Small intestine (tissue), 7 donors: ENCODE measurements at regions not wholly inside any gene's neighbourhood (a gene's known extent, or its start where the extent isn't known, plus 50 kb on each side); places are given as distances from the start of the nearest gene placed in this dataset.
A peak's percentile ranks its signal among the peaks of the same experiment; 100 is the strongest.
"Not testable (repeated sequence)": the region's sequence is repeated elsewhere in the genome, so short reads cannot be mapped to it uniquely, and the experiment has no call there.

Experiments used
- DNase-seq, 2 donors: peaks; one replicate each; pipeline versions ENCODE4 v3.0.0 to v3.0.0-alpha.2; 2013
- FAIRE-seq: peaks from 2 replicates; lab custom pipeline; 2012; peaks lifted over from hg19 to GRCh38; lab: Jason Lieb, UNC
- H3K27ac ChIP-seq, 3 donors: one replicate each; pipeline ENCODE4 v1.5.1; 2013; ENCODE audit warnings: low read length in 2 of 3, mild to moderate bottlenecking in 2 of 3, control low read depth in 1 of 3, inconsistent platforms in 1 of 3, low read depth in 1 of 3, moderate library complexity in 1 of 3
- H3K27me3 ChIP-seq, 3 donors: one replicate each; pipeline ENCODE4 v1.6.1; 2013; ENCODE audit warnings: low read length in 3 of 3, inconsistent platforms in 1 of 3; ENCODE audit not compliant: control insufficient read depth in 3 of 3, insufficient read depth in 3 of 3
- H3K36me3 ChIP-seq, 3 donors: one replicate each; pipeline ENCODE4 v1.6.1; 2013; ENCODE audit warnings: low read length in 3 of 3, inconsistent platforms in 1 of 3, low read depth in 1 of 3, mild to moderate bottlenecking in 1 of 3, moderate library complexity in 1 of 3; ENCODE audit not compliant: control insufficient read depth in 3 of 3, insufficient read depth in 2 of 3
- H3K4me1 ChIP-seq, 3 donors: one replicate each; pipeline ENCODE4 v1.6.1; 2013; ENCODE audit warnings: low read length in 2 of 3, inconsistent platforms in 1 of 3, low read depth in 1 of 3, mild to moderate bottlenecking in 1 of 3, moderate library complexity in 1 of 3; ENCODE audit not compliant: control insufficient read depth in 3 of 3, insufficient read depth in 2 of 3
- H3K4me3 ChIP-seq, 3 donors: one replicate each; pipeline ENCODE4 v1.5.1; 2013; ENCODE audit warnings: low read length in 3 of 3, control low read depth in 1 of 3, inconsistent platforms in 1 of 3, low read depth in 1 of 3, mild to moderate bottlenecking in 1 of 3, moderate library complexity in 1 of 3
- H3K9me3 ChIP-seq, 2 donors: one replicate each; pipeline ENCODE4 v1.6.1; 2013; ENCODE audit warnings: low read depth in 1 of 2, low read length in 1 of 2; ENCODE audit not compliant: control insufficient read depth in 2 of 2, insufficient read depth in 1 of 2
- WGBS, 3 donors: extraction: QIAGEN DNeasy Blood & Tissue Kit; methylation state at CpG; one replicate each; pipeline ENCODE4 v1.1.7; 2013; 5-methylcytosine and 5-hydroxymethylcytosine counted together
- donor health status: healthy with polysubstance abuse.
- donor health status: control.
- donor health status: control.
- donor health status: Bipolar disorder and iron deficiency.
- donor health status: healthy.

DNA sequence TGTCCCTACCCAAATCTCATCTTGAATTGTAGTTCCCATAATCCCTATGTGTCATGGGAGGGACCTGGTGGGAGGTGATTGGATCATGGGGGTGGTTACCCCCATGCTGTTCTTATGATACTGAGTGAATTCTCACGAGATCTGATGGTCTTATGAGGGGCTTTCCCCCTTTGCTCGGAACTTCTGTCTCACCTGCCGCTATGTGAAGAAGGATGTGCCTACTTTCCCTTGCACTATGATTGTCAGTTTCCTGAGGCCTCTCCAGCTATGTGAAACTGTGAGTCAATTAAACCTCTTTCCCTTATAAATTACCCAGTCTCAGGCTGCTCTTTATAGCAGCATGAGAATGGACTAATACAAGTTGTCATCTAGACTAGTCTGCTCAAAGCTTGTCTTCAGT, 241.3 kb upstream of the ZNF608 start:
- DNase-seq, H3K27ac ChIP-seq, H3K36me3 ChIP-seq, FAIRE-seq, H3K27me3 ChIP-seq, H3K4me3 ChIP-seq: not testable (repeated sequence)
- Histone ChIP-seq H3K4me1 (peaks cover 0 to 11% (median 0%) of the 10 kb centered on the region in 3 donors), H3K9me3 (peaks cover 0 to 19% of the 10 kb centered on the region in 2 donors)
- WGBS, 3 donors: 78 to 91% (median 87%) methylated on average over 3 of the region's 3 CpGs

DNA sequence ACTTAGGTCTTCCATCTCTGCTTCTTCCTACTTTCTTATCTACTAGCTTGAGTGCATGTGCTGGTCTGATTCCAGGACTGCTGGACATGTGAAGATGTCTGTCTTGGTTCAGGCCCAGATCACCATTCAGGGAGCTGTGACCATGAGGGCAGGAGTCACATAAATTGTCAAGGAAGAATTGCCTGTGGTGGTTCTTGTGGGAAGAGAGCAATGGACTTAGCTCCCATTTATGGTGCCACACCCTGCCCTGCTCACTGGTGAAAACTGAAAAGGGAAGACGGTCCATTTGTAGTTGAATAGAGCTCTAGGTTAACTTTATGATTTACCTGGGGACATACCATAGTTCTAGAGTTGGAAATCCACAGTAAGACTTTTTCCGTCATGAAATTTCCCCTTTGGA, 244.3 kb upstream of the ZNF608 start:
- Histone ChIP-seq H3K9me3 (peaks cover 0 to 9% of the 10 kb centered on the region in 2 donors), H3K27ac (peak overlapping the region in 1 of 3 donors; percentile 53), H3K4me3 (no peak overlapping the region), H3K27me3 (no peaks in the 10 kb centered on the region), H3K4me1 (peaks cover 0 to 11% (median 0%) of the 10 kb centered on the region in 3 donors), H3K36me3 (no peaks in the 10 kb centered on the region)
- DNase-seq (peak; percentile 91 to 94), FAIRE-seq (peak; percentile 83)
- 27 to 74% (median 41%) methylated on average over 2 of the region's 2 CpGs for WGBS, 3 donors

DNA sequence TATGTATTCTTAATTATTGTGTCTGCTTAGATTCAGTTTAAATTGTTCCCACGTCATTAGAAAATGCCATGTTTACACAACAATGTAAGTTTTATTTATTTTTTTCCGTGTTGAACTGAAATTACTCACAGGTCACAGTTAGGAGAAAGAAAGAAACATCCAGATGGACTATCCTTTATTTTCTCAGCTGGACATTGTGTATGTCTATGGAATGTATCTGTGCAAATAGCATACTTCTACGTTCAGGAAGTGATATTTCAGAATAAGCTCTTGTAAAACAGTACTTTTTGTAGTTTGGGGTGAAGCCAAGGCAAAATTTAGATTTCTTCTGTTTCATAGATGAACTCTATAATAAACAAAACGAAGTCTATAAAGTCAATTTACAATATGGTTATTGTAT, 249.0 kb upstream of the ZNF608 start:
- no peak for DNase-seq
- Histone ChIP-seq H3K4me1 (peaks cover 0 to 8% (median 0%) of the 10 kb centered on the region in 3 donors), H3K36me3 (no peaks in the 10 kb centered on the region), H3K27ac (no peak overlapping the region), H3K4me3 (no peak overlapping the region), H3K27me3 (no peaks in the 10 kb centered on the region), H3K9me3 (no peaks in the 10 kb centered on the region)
- 60 to 69% (median 68%) methylated on average over 4 of the region's 4 CpGs for WGBS, 3 donors
- FAIRE-seq: peak; percentile 19

DNA sequence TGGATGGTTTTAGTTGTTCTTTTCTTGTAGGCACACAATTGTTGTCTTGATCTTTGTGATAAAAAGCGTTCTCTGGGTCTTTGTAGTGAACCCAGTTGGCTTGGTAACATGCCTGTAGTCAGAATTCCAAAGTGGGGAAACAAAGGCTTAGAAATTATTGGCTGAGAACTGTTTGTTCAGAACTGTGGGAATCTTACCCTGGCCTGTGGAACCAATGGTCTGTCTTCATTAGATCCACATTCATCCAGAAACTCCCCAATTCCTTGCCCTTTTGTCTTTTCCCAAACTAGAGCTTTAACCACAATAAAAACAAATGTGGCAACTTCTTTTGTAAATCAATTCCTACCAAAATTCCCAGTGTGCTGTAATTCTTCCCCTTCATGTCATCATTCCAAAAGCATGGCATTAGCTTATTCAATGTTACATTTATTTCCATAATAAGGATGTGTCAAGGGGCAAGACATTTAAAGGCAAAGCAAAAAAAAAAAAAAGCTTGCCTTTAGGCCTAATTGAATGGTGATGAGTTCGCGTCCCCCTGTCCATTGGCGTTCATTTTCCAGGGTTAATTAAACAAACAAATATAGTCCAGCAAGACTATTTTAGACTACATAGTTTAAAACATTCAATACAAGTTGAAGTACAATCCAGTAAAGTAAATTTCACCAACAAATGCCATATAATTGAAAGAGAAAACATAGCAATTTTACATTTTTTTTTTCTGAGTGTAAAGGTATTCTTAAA, 249.8 kb upstream of the ZNF608 start:
- WGBS, 3 donors: 75 to 86% (median 82%) methylated on average over 4 of the region's 4 CpGs
- peaks cover 0 to 1% (median 0%) of the 10 kb centered on the region in 3 donors for H3K4me1 ChIP-seq
- H3K27me3 ChIP-seq: no peaks in the 10 kb centered on the region
- H3K36me3 ChIP-seq: no peaks in the 10 kb centered on the region
- no peak overlapping the region for H3K27ac ChIP-seq
- FAIRE-seq (no peak), DNase-seq (no peak)
- no peak overlapping the region for H3K4me3 ChIP-seq
- no peaks in the 10 kb centered on the region for H3K9me3 ChIP-seq

DNA sequence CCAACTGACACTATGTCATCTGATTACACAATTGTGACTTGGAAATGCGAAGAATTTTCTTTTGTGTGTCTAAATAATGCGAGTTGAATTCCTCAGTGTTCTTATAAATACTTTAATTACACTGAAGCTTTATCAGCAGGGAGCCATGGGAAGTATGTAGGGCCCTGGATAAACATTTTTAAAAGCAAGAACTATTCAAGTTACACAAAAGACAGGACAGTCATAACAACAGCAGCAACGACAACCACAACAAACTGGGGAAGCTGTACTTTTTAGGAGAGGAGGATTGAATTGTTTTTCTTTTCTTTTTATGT, 250.3 kb upstream of the ZNF608 start:
- Histone ChIP-seq H3K4me3 (no peak overlapping the region), H3K9me3 (no peaks in the 10 kb centered on the region), H3K27ac (no peak overlapping the region), H3K36me3 (no peaks in the 10 kb centered on the region), H3K4me1 (no peaks in the 10 kb centered on the region), H3K27me3 (no peaks in the 10 kb centered on the region)
- DNase-seq: no peak
- FAIRE-seq: no peak
- 79 to 89% (median 85%) methylated on average over 3 of the region's 3 CpGs for WGBS, 3 donors

DNA sequence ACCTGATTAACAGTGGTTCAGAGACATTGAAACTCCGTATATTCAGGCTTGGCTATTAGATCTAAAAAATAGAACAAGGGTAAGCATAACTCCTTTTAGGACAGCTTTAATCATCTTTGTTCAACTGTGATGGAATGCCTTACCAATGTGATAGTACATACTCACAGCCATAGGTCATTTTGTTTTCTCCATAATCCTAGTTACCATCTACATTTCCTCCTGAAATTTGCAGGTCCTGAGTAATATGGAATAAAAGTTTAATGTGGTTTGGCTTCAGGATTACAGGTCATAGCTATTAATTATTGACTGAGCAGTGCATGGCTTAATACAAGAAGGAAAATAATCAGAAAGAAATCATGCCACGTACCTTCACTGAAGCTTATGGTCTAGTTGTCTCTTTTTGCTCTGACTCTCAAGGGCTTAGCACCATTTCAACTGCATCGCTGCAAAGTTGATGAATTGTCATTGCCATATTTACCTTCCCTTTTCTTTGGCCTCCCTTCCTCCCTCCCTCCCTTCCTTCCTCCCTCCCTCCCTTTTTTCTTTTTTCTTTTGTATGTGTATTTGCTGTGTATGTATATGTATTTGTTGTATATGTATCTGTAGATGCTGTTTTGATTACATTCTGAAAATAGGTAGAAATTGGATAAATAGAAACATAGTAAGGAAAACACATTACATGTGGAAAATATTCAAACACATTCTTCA, 250.9 kb upstream of the ZNF608 start:
- Histone ChIP-seq H3K27me3 (no peaks in the 10 kb centered on the region), H3K9me3 (no peaks in the 10 kb centered on the region), H3K36me3 (no peaks in the 10 kb centered on the region), H3K4me1 (no peaks in the 10 kb centered on the region), H3K27ac (no peak overlapping the region), H3K4me3 (no peak overlapping the region)
- DNase-seq: no peak
- FAIRE-seq: no peak
- 83 to 84% (median 84%) methylated on average over 3 of the region's 3 CpGs for WGBS, 3 donors

DNA sequence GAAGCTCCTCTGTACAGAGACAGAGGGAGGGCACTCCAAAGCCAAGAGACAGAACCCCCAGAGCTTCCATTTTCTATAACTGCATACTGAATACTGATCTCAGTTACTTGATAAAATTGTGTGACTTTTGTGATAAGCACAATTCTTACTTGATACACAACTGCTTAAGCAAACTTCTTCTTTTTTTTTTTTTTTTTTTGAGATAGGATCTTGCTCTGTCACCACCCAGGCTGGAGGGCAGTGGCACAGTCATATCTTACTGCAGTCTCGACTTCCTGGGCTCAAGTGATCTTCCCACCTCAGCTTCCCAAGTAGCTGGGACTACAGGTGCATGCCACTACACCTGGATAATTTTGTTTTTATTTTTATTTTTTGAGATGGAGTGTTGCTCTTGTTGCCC, 252.1 kb upstream of the ZNF608 start:
- FAIRE-seq: no peak
- 64 to 75% (median 75%) methylated on average over 1 of the region's 1 CpG for whole genome bisulfite sequencing, 3 donors
- no peaks in the 10 kb centered on the region for H3K9me3 ChIP-seq

DNA sequence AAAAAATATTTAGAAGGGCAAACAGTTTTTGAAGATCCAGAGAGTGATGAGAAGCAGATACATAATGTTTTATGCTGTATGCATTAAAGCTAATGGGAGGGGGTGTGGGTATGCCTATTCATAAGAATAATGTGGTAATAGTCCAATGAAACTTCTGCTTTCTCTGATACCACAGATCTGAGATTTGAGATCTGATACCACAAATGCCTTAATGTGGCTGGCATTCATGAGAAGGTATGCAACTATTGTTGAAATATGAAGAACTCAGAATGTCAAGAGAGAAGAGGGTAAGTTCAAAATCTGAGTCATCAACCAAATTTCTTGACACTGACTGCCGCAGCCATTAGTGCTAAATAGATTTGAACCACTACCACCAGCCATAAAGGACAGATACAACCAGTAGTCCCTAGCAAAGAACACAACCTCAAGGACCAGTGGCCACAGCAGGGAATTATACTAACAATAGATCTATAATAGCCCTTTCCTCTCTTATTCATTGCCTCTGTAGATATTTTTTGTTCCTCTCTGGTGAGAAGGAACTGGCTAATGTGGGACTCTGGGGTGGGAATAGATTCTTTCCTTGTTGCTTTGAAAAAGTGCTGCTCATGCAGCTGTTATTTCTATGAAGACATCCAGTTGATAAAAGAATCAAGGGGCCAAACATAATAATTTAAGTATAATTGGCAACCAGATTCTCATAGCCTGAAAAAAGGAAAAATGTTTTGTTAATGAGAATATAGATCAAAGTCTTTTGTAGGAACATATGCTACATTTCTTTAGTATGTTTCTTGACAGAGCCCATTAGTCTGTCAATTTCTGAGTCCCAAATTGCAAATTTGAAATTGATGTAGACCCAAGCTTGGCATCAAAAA, 256.5 kb upstream of the ZNF608 start:
- FAIRE-seq: no peak

More for the DNA sequence above, 252.1 kb upstream of the ZNF608 start:
- no peaks in the 10 kb centered on the region for H3K36me3 ChIP-seq
- no peak for DNase-seq
- H3K4me1 ChIP-seq: no peaks in the 10 kb centered on the region
- H3K27ac ChIP-seq: no peak overlapping the region
- no peaks in the 10 kb centered on the region for H3K27me3 ChIP-seq
- no peak overlapping the region for H3K4me3 ChIP-seq

More for the DNA sequence above, 256.5 kb upstream of the ZNF608 start:
- no peaks in the 10 kb centered on the region for H3K27me3 ChIP-seq
- no peaks in the 10 kb centered on the region for H3K36me3 ChIP-seq
- H3K27ac ChIP-seq: no peak overlapping the region
- H3K9me3 ChIP-seq: no peaks in the 10 kb centered on the region
- no peaks in the 10 kb centered on the region for H3K4me1 ChIP-seq
- WGBS, 3 donors: 71 to 96% (median 76%) methylated on average over 1 of the region's 1 CpG
- H3K4me3 ChIP-seq: no peak overlapping the region
- no peak for DNase-seq
